ENCODE measurements at regions not wholly inside any gene's neighbourhood (a gene's known extent, or its start where the extent isn't known, plus 50 kb on each side); places are given as distances from the start of the nearest gene placed in this dataset.

- Histone ChIP-seq H4K5ac (ENCODE audit: insufficient read length, low read depth, low read length) (no peak overlapping the region), H3K56ac (ENCODE audit: insufficient read length, low read depth, low read length) (no peak overlapping the region), H3K79me1 (ENCODE audit: insufficient read depth, low read depth, low read length, poor library complexity, severe bottlenecking) (no peaks in the 10 kb centered on the region), H2BK120ac (ENCODE audit: low read depth, low read length, poor library complexity, severe bottlenecking) (no peak overlapping the region), H3K4me2 (ENCODE audit: insufficient read depth, insufficient read length, low read length) (no peak overlapping the region), H3T11ph (ENCODE audit: low read length) (no peak overlapping the region), H3K27me3 (ENCODE audit: insufficient read depth, low read length) (no peaks in the 10 kb centered on the region), H3K18ac (ENCODE audit: insufficient read length, low read depth, low read length) (no peak overlapping the region), H2BK20ac (ENCODE audit: low read depth, low read length, poor library complexity, severe bottlenecking) (no peak overlapping the region), H3K9me3 (ENCODE audit: control insufficient read depth, low read depth, low read length) (no peaks in the 10 kb centered on the region), H3K14ac (ENCODE audit: insufficient read depth, low read length) (no peak overlapping the region), H2BK12ac (ENCODE audit: insufficient read length, low read depth, low read length) (no peak overlapping the region), H3K4me1 (ENCODE audit: insufficient read depth, low read length) (no peaks in the 10 kb centered on the region), H2BK5ac (ENCODE audit: insufficient read length, low read length) (no peak overlapping the region), H2AFZ (ENCODE audit: low read length) (no peak overlapping the region), H3K4ac (ENCODE audit: low read depth, low read length) (no peak overlapping the region), H3K9ac (ENCODE audit: extremely low read depth, insufficient read length, low read length) (no peak overlapping the region), H3K23me2 (ENCODE audit: insufficient read length, low read depth, low read length, poor library complexity, severe bottlenecking) (no peaks in the 10 kb centered on the region), H4K20me1 (ENCODE audit: control insufficient read depth, insufficient read depth, insufficient read length) (no peaks in the 10 kb centered on the region), H3K79me2 (ENCODE audit: insufficient read depth, low read length) (no peaks in the 10 kb centered on the region), H3K23ac (ENCODE audit: insufficient read length, low read depth, low read length) (no peak overlapping the region), H4K91ac (ENCODE audit: insufficient read length, low read depth, low read length) (no peak overlapping the region), H4K8ac (replicated peaks; ENCODE audit: insufficient read length, low read depth, low read length) (no peak overlapping the region), H2BK15ac (ENCODE audit: low read depth, low read length) (no peak overlapping the region), H2AK5ac (ENCODE audit: insufficient read length, low read length) (no peak overlapping the region), H3K27ac (ENCODE audit: insufficient read length, low read depth, low read length) (no peak overlapping the region)
- no peak overlapping the region for H3K4me3 Mint-ChIP-seq
- H3K36me3 Mint-ChIP-seq (ENCODE audit: insufficient read depth in 1 of 3, low read depth in 3 of 3): no peaks in the 10 kb centered on the region
- H3K27me3 Mint-ChIP-seq (ENCODE audit: low read depth): no peaks in the 10 kb centered on the region
- no peak for DNase-seq
- no peaks in the 10 kb centered on the region for H3K9me3 Mint-ChIP-seq
- H3K27ac Mint-ChIP-seq: no peak overlapping the region
- H3K4me1 Mint-ChIP-seq: no peaks in the 10 kb centered on the region
- no peak for TF ChIP-seq CTCF (conservative IDR thresholded peaks at IDR 0.05)
These were observed 133.1 kb upstream of the CDH12 start for GRCh38 chr5:22986281-22986680.

Data from H9 (cell line).